K562 (cell line): ENCODE measurements at regions not wholly inside any gene's neighbourhood (a gene's known extent, or its start where the extent isn't known, plus 50 kb on each side); places are given as distances from the start of the nearest gene placed in this dataset.

Experiments used
- ATAC-seq: fragments of 200-7000 bp; cut with Tn5 transposase; 3 replicates; pipeline ENCODE4 v1.9.1; 2020; ENCODE audit warnings: moderate library complexity
- BruUV-seq: library from RNA; stranded (reverse); fragments of 400-500 nt; replicated peaks from 2 replicates; lab custom pipeline; 2021; lab: Mats Ljungman, UMichigan
- CTCF ChIA-PET: fragments of 300-600 bp; formaldehyde crosslinking; extraction: SDS; loops from one replicate; lab custom pipeline; 2021; ENCODE audit warnings: low intra/inter-chr PET ratio; lab: Yijun Ruan, JAX
- POLR2A ChIA-PET: fragments of 300-600, 350-650 bp; sonication (Branson Sonifier 250); formaldehyde crosslinking; extraction: SDS; loops from one replicate; lab custom pipeline; 2021; ENCODE audit warnings: antibody characterized with exemption, inconsistent platforms; lab: Yijun Ruan, JAX
- DNase-seq, 4 experiments: peaks; one replicate each; pipeline versions ENCODE4 v3.0.0 to v3.0.0-alpha.2; 2011 to 2018; ENCODE audit warnings: low spot score in 3 of 4, mixed read lengths in 3 of 4; ENCODE audit errors: extremely low read depth in 1 of 4
- FAIRE-seq: peaks from 2 replicates; lab custom pipeline; 2011; peaks lifted over from hg19 to GRCh38; lab: Jason Lieb, UNC
- H2AFZ ChIP-seq: 2 replicates; pipeline ENCODE4 v1.6.0; 2011; ENCODE audit warnings: low read depth, low read length, control low read depth, inconsistent platforms
- H3K27ac ChIP-seq: fragments of 200-600 bp; 3 replicates; pipeline ENCODE4 v1.8.0; 2011; ENCODE audit warnings: low read depth, mild to moderate bottlenecking, control low read depth, inconsistent platforms, low read length, moderate library complexity, mixed read lengths; ENCODE audit errors: extremely low read depth
- H3K27me3 ChIP-seq, 2 experiments: fragments of 300-600 bp in 1 of 2; 2 replicates in 1 of 2; 3 replicates in 1 of 2; pipeline versions ENCODE4 v1.6.0 to v1.8.0; 2011; ENCODE audit warnings: inconsistent platforms in 2 of 2, low read length in 2 of 2, mild to moderate bottlenecking in 1 of 2, mixed read lengths in 1 of 2, moderate library complexity in 1 of 2; ENCODE audit not compliant: control insufficient read depth in 2 of 2, insufficient read depth in 2 of 2
- H3K36me3 ChIP-seq: fragments of 300-600 bp; 3 replicates; pipeline ENCODE4 v1.8.0; 2011; ENCODE audit warnings: mild to moderate bottlenecking, low read length, inconsistent platforms; ENCODE audit not compliant: control insufficient read depth, insufficient read depth
- H3K4me1 ChIP-seq, 2 experiments: fragments of 200-600 bp in 1 of 2; replicated peaks in 1 of 2; 2 replicates in 1 of 2; 3 replicates in 1 of 2; pipeline versions ENCODE4 v1.5.1 to v1.8.0; 2011; ENCODE audit warnings: inconsistent platforms in 2 of 2, low read length in 2 of 2, mild to moderate bottlenecking in 1 of 2, mixed read lengths in 1 of 2, moderate library complexity in 1 of 2; ENCODE audit not compliant: control insufficient read depth in 2 of 2, insufficient read depth in 2 of 2
- H3K4me2 ChIP-seq: 2 replicates; pipeline ENCODE4 v1.6.1; 2011; ENCODE audit warnings: low read length, control low read depth, inconsistent platforms, mixed read lengths; ENCODE audit not compliant: insufficient read depth
- H3K4me3 ChIP-seq: fragments of 200-600 bp; sonication (generic), shearing (Covaris generic); 2 replicates; pipeline ENCODE4 v1.5.1; 2016; ENCODE audit warnings: control low read depth, inconsistent platforms
- H3K79me2 ChIP-seq: fragments of 200-600 bp; 3 replicates; pipeline ENCODE4 v1.8.0; 2011; ENCODE audit warnings: low read length, inconsistent platforms; ENCODE audit not compliant: control insufficient read depth, insufficient read depth
- H3K9ac ChIP-seq, 2 experiments: 2 replicates each; pipeline versions ENCODE4 v1.6.0 to v1.6.1; 2011; ENCODE audit warnings: low read depth in 2 of 2, low read length in 2 of 2, control low read depth in 1 of 2, inconsistent platforms in 1 of 2, mild to moderate bottlenecking in 1 of 2, mixed read lengths in 1 of 2; ENCODE audit not compliant: insufficient read depth in 1 of 2
- H3K9me1 ChIP-seq: one replicate; pipeline ENCODE4 v1.6.0; 2011; ENCODE audit warnings: inconsistent platforms, mild to moderate bottlenecking, low read length, moderate library complexity; ENCODE audit not compliant: control insufficient read depth, insufficient read depth
- H3K9me3 ChIP-seq: replicated peaks from 2 replicates; pipeline ENCODE4 v1.5.1; 2011; ENCODE audit warnings: low read depth, low read length, inconsistent platforms; ENCODE audit not compliant: control insufficient read depth, insufficient read depth
- H4K20me1 ChIP-seq: replicated peaks from 2 replicates; pipeline ENCODE4 v1.6.1; 2011; ENCODE audit warnings: low read length, inconsistent platforms, mixed read lengths; ENCODE audit not compliant: control insufficient read depth, insufficient read depth
- CBFB ChIP-seq: sonication (generic); formaldehyde crosslinking; IDR thresholded peaks from 2 replicates; pipeline ENCODE4 v1.4.0; 2020; ENCODE audit warnings: mild to moderate bottlenecking, missing genetic modification reagents
- CCAR2 ChIP-seq: fragments of 200-400 bp; formaldehyde crosslinking; IDR thresholded peaks from 2 replicates; pipeline ENCODE4 v1.6.1; 2017; ENCODE audit warnings: mild to moderate bottlenecking, low read depth, low read length
- CHD1 ChIP-seq: fragments of 200-600 bp; sonication (generic); IDR thresholded peaks from one replicate; pipeline ENCODE4 v1.6.1; 2012; ENCODE audit warnings: mild to moderate bottlenecking, moderate library complexity, low read length, inconsistent platforms
- NR1H2 ChIP-seq: sonication (generic); formaldehyde crosslinking; IDR thresholded peaks from 2 replicates; pipeline ENCODE4 v1.4.0; 2020; ENCODE audit warnings: mild to moderate bottlenecking, missing genetic modification reagents
- SIX5 ChIP-seq, 2 experiments: IDR thresholded peaks; 2 replicates each; pipeline ENCODE4 v1.6.1; 2011; ENCODE audit warnings: low read length in 2 of 2, borderline replicate concordance in 1 of 2, low read depth in 1 of 2, mild to moderate bottlenecking in 1 of 2, moderate library complexity in 1 of 2; ENCODE audit not compliant: insufficient read depth in 1 of 2
- WGBS: fragments of 100-300 bp; shearing (Covaris generic); methylation state at CpG from one replicate; pipeline ENCODE4 v1.1.6; 2016; ENCODE audit warnings: low coverage, mixed read lengths; ENCODE audit not compliant: insufficient coverage; ENCODE audit errors: missing lambda C conversion rate; 5-methylcytosine and 5-hydroxymethylcytosine counted together
- in situ Hi-C: fragments of 300-500 bp; cut with MboI; formaldehyde crosslinking; loops from 4 replicates; pipeline ENCODE4 v1.15.0; 2018; ENCODE audit warnings: inconsistent platforms, mixed read lengths
- intact Hi-C: fragments of 100-400 bp; cut with micrococcal nuclease; formaldehyde crosslinking; loops from 2 replicates; pipeline ENCODE4 v1.14.2; 2022
- TF ChIP-seq, protein P1 (sequence below), 2 experiments: fragments of 450-650 bp in 1 of 2; sonication (generic) in 1 of 2; formaldehyde crosslinking; conservative IDR thresholded peaks; 2 replicates each; pipeline versions ENCODE4 v1.4.0 to v1.8.1; 2020 to 2022; ENCODE audit warnings: mild to moderate bottlenecking in 1 of 2, missing genetic modification reagents in 1 of 2
- TF ChIP-seq, protein P2 (sequence below): sonication (generic); formaldehyde crosslinking; IDR thresholded peaks from 2 replicates; pipeline ENCODE4 v1.8.1; 2023; ENCODE audit warnings: mild to moderate bottlenecking, missing genetic modification reagents
- TF ChIP-seq, protein P3 (sequence below): fragments of 450-650 bp; formaldehyde crosslinking; IDR thresholded peaks from 2 replicates; pipeline ENCODE4 v1.4.0; 2020; ENCODE audit warnings: mild to moderate bottlenecking
- TF ChIP-seq, protein P4 (sequence below): fragments of 250-450 bp; sonication (Bioruptor Pico); IDR thresholded peaks from 2 replicates; pipeline ENCODE4 v1.6.1; 2021; ENCODE audit warnings: mild to moderate bottlenecking
- TF ChIP-seq, protein P5 (sequence below): IDR thresholded peaks from 2 replicates; pipeline ENCODE4 v1.6.1; 2014; ENCODE audit warnings: antibody characterized with exemption
- TF ChIP-seq, protein P6 (sequence below): fragments of 450-650 bp; IDR thresholded peaks from 2 replicates; pipeline ENCODE4 v1.6.1; 2018; ENCODE audit warnings: mild to moderate bottlenecking, low read depth; ENCODE audit not compliant: partially characterized antibody
- TF ChIP-seq, protein P7 (sequence below): fragments of 250-450 bp; sonication (Bioruptor Pico); IDR thresholded peaks from 2 replicates; pipeline ENCODE4 v1.8.0; 2021; ENCODE audit warnings: borderline replicate concordance, mild to moderate bottlenecking, moderate library complexity; ENCODE audit not compliant: poor library complexity, severe bottlenecking

DNA sequence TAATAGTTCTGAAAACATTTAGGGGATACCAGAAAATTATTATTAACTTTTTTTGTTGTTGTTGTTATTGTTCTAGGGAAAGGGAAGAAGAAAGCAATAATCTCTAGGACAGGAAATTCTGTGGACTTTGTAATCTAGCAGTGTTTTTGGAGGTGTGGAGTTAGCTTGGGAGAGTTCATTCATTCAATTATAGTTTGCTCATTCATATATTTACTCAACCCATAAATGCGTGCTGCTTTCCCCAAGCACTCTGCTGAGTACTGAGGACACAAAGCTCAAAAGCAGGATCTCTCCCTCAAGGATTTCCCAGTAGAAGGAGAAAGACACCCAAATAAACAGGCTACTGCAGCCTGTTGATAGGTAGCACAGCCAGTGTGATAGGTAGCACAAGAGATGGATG is 984.3 kb downstream of the BCL11A start (continued):
- TF ChIP-seq CCAR2 (no peak), SIX5 (IDR thresholded peaks at IDR 0.05; ENCODE audit: borderline replicate concordance in 1 of 2, insufficient read depth in 1 of 2, low read depth in 1 of 2, low read length in 2 of 2) (no peak)
- TF ChIP-seq, all 486 proteins: peak for 0

DNA sequence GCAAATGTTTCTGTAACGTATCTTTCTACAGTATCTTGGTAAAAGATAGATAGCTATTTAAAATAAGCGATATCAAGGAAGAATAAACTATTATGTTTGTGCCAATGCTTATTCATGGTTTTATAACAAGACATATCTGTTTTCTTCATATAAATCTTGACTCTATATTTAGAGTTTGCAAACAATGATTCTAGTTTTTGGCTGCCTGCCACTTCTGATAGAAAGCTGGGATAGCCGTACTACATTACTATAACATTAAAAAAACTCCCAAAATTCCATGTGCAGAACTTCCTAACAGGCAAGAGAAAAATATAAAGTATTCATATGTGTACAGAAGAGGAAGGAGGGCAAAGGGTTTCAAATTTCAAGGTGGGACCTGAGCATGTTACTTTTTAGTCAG is 985.0 kb downstream of the BCL11A start:
- no peak for ATAC-seq
- BruUV-seq, result no TSS peak
- CTCF ChIA-PET, result no interaction called here

More for the DNA sequence above, 985.0 kb downstream of the BCL11A start:
- H3K79me2 ChIP-seq, result no peaks in the 10 kb centered on the region
- no peak overlapping the region for H3K4me2 ChIP-seq
- no peaks in the 10 kb centered on the region for H4K20me1 ChIP-seq
- H3K9me1 ChIP-seq, result no peaks in the 10 kb centered on the region
- no peaks in the 10 kb centered on the region for H3K4me1 ChIP-seq
- in situ Hi-C loops, result no loop called here
- POLR2A ChIA-PET, result no interaction called here
- H3K36me3 ChIP-seq, result no peaks in the 10 kb centered on the region
- no peak for FAIRE-seq
- no peak overlapping the region for H3K9ac ChIP-seq
- H3K27me3 ChIP-seq, result no peaks in the 10 kb centered on the region
- TF ChIP-seq, protein P1, sequence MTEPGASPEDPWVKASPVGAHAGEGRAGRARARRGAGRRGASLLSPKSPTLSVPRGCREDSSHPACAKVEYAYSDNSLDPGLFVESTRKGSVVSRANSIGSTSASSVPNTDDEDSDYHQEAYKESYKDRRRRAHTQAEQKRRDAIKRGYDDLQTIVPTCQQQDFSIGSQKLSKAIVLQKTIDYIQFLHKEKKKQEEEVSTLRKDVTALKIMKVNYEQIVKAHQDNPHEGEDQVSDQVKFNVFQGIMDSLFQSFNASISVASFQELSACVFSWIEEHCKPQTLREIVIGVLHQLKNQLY (CRISPR knock-in tag; conservative IDR thresholded peaks at IDR 0.05), result no peak
- TF ChIP-seq, protein P2, sequence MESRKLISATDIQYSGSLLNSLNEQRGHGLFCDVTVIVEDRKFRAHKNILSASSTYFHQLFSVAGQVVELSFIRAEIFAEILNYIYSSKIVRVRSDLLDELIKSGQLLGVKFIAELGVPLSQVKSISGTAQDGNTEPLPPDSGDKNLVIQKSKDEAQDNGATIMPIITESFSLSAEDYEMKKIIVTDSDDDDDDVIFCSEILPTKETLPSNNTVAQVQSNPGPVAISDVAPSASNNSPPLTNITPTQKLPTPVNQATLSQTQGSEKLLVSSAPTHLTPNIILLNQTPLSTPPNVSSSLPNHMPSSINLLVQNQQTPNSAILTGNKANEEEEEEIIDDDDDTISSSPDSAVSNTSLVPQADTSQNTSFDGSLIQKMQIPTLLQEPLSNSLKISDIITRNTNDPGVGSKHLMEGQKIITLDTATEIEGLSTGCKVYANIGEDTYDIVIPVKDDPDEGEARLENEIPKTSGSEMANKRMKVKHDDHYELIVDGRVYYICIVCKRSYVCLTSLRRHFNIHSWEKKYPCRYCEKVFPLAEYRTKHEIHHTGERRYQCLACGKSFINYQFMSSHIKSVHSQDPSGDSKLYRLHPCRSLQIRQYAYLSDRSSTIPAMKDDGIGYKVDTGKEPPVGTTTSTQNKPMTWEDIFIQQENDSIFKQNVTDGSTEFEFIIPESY (CRISPR knock-in tag), result no peak
- no peak for TF ChIP-seq CHD1
- TF ChIP-seq, protein P3, sequence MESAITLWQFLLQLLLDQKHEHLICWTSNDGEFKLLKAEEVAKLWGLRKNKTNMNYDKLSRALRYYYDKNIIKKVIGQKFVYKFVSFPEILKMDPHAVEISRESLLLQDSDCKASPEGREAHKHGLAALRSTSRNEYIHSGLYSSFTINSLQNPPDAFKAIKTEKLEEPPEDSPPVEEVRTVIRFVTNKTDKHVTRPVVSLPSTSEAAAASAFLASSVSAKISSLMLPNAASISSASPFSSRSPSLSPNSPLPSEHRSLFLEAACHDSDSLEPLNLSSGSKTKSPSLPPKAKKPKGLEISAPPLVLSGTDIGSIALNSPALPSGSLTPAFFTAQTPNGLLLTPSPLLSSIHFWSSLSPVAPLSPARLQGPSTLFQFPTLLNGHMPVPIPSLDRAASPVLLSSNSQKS (CRISPR knock-in tag), result no peak
- no peak for TF ChIP-seq CBFB
- TF ChIP-seq NR1H2 (CRISPR knock-in tag), result no peak
- TF ChIP-seq, protein P4, sequence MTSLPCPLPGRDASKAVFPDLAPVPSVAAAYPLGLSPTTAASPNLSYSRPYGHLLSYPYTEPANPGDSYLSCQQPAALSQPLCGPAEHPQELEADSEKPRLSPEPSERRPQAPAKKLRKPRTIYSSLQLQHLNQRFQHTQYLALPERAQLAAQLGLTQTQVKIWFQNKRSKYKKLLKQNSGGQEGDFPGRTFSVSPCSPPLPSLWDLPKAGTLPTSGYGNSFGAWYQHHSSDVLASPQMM (CRISPR knock-in tag), result no peak
- TF ChIP-seq, protein P5, sequence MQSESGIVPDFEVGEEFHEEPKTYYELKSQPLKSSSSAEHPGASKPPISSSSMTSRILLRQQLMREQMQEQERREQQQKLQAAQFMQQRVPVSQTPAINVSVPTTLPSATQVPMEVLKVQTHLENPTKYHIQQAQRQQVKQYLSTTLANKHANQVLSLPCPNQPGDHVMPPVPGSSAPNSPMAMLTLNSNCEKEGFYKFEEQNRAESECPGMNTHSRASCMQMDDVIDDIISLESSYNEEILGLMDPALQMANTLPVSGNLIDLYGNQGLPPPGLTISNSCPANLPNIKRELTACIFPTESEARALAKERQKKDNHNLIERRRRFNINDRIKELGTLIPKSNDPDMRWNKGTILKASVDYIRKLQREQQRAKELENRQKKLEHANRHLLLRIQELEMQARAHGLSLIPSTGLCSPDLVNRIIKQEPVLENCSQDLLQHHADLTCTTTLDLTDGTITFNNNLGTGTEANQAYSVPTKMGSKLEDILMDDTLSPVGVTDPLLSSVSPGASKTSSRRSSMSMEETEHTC, result no peak
- TF ChIP-seq, protein P6, sequence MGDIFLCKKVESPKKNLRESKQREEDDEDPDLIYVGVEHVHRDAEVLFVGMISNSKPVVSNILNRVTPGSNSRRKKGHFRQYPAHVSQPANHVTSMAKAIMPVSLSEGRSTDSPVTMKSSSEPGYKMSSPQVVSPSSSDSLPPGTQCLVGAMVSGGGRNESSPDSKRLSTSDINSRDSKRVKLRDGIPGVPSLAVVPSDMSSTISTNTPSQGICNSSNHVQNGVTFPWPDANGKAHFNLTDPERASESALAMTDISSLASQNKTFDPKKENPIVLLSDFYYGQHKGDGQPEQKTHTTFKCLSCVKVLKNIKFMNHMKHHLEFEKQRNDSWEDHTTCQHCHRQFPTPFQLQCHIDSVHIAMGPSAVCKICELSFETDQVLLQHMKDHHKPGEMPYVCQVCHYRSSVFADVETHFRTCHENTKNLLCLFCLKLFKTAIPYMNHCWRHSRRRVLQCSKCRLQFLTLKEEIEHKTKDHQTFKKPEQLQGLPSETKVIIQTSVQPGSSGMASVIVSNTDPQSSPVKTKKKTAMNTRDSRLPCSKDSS, result no peak
- TF ChIP-seq, protein P7, sequence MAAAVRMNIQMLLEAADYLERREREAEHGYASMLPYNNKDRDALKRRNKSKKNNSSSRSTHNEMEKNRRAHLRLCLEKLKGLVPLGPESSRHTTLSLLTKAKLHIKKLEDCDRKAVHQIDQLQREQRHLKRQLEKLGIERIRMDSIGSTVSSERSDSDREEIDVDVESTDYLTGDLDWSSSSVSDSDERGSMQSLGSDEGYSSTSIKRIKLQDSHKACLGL, result no peak
- no peak overlapping the region for H2AFZ ChIP-seq
- no peaks in the 10 kb centered on the region; the same call in 1 of the 2 replicates for H3K9me3 ChIP-seq
- WGBS, result 0% methylated on average over 3 of the region's 3 CpGs
- intact Hi-C loops, result no loop called here
- no peak for DNase-seq
- no peak overlapping the region for H3K27ac ChIP-seq
- H3K4me3 ChIP-seq, result no peak overlapping the region
